Right renal pelvis (tissue), 4 donors: ENCODE measurements at regions not wholly inside any gene's neighbourhood (a gene's known extent, or its start where the extent isn't known, plus 50 kb on each side); places are given as distances from the start of the nearest gene placed in this dataset.

ENCODE experiments used
- DNase-seq, 4 donors: peaks; one replicate each; pipeline ENCODE4 v3.0.0-alpha.2; 2013; ENCODE audit warnings: low read depth in 4 of 4, low spot score in 3 of 4, missing footprints in 1 of 4

DNA sequence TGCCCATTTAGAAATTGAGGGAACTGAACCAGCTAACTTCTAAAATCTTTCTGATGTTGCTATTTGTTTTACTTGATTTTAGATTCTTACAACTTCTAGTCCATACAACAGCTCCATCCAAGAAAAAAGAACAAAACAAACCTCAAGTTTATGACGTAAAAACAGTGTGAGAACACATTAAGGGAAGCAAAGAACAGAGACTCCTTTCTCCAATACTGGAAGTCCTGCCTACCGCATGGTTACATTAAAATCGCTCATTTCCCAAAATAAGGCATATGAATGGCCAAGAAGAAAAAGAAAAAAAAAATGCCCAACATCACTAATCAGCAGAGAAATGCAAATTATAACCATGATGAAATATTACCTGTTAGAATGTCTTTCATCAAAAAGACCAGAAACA, 110.0 kb downstream of the TRIB2 start:
- no peak for DNase-seq

DNA sequence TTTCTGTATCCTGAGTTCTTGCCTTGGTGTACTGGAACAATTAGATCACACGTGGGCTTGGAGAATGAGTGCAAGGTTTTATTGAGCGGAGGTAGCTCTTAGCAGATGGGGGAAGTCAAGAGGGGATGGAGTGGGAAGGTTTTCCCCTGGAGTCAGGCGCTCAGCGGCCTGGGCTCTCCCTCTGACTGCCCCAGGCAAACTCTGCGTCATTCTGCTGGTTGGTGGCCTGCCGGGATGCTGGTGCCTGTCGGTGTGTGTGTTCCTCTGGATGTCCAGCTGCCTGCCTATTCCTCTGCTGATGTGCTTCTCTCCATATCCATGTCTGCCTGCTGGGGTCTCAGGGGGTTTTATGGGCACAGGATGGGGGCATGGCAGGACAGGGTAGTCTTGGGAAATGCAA, 111.0 kb downstream of the TRIB2 start:
- DNase-seq = no peak

DNA sequence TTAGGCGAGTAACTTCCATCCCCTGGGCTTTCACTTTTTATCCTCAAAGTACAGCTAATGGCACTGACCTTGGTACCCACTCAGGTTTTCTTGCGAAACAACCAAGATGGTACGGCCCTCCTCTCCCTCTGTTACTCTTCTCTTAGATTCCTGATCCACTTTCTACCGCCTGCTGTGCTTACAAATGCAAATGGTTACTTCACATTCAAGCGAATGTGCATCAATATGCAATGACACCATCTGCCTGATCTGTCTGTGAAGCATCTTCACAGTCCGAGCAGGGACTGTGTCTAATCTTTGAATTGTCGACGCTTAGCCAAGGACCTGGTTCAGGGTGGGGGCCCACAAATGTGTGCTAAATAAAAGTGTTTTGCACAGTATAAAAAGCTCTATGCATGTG, 112.2 kb downstream of the TRIB2 start:
- DNase-seq = no peak

- no peak for DNase-seq
Measured at GRCh38 chr2:12831016-12831415, 114.3 kb downstream of the TRIB2 start.

GRCh38 chr2:12834239-12834638, 117.5 kb downstream of the TRIB2 start:
- no peak for DNase-seq

- no peak for DNase-seq
Measured at GRCh38 chr2:12835733-12836132, 119.0 kb downstream of the TRIB2 start.

DNA sequence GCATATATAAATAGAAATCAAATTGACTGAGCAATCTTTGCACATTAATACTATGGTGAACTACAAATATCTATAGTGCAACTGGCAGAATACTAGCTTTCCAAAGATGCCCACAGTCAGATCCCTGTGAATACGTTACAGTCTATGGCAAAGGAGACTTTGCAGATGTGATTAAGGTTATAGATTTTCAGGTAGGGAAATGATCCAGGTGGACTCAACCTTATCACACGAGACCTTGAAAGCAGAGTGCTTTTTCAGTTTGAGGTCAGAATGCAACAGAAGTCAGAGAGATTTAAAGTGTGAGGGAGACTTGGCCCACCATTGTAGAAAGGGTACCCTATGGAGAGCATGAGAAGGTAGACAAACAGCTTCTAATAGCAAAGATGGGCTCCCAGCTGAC, 122.6 kb downstream of the TRIB2 start:
- DNase-seq = no peak

DNA sequence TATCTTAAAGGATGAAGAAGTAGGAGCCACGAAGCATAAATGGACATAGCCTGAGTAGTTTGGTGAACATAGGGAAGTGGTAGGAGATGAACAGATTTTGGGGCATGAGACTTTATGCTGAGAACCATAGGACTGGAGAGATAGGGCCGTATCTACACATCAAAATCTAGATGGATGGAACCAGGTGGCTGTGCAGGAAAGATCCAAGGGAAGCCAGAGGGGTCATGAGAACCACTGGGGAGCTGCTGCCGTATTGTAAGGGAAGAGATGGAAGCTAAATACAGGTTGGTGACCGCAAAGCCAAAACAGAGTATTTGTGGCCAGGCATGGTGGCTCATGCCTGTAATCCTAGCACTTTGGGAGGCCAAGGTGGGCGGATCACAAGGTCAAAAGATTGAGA, 124.3 kb downstream of the TRIB2 start:
- no peak for DNase-seq

GRCh38 chr2:12842917-12843316, 126.2 kb downstream of the TRIB2 start:
- no peak for DNase-seq

DNA sequence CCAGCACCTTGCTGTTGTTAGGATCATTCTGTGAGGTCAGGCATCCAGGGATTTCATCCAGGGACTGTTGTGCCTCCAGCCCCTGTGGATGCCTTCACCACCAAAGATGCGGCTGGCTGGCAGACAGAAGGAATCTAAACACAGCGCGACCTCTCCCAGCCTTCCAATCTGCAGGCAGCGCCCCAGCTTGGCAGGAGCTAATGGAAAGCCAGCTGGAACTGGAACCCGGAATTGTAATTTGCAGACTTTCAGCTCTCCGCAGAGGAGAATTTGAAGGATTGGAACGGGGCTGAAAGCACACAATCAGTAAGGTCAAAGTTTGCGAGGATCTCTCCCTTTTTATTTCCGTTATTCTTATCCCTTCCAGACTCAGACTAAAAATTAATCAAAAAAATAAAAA, 127.8 kb downstream of the TRIB2 start:
- no peak for DNase-seq

GRCh38 chr2:12847694-12848575, 131.2 kb downstream of the TRIB2 start:
- DNase-seq = no peak

DNA sequence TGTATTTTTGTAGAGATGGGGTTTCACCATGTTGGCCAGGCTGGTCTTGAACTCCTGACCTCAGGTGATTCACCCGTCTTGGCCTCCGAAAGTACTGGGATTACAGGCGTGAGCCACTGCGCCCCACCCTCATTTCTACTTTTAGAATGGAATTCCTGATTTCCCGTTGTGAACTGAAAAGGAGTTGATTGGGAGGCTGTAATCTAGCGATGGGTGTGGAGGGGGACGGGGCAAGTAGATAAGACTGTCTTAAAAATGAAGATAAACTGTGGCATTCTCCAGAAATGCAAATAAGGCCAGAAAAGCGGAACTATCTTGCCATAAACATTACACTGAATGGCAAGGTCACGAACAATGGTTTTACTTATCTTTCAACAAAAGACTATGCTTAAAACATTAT, 135.4 kb downstream of the TRIB2 start:
- DNase-seq = no peak

DNA sequence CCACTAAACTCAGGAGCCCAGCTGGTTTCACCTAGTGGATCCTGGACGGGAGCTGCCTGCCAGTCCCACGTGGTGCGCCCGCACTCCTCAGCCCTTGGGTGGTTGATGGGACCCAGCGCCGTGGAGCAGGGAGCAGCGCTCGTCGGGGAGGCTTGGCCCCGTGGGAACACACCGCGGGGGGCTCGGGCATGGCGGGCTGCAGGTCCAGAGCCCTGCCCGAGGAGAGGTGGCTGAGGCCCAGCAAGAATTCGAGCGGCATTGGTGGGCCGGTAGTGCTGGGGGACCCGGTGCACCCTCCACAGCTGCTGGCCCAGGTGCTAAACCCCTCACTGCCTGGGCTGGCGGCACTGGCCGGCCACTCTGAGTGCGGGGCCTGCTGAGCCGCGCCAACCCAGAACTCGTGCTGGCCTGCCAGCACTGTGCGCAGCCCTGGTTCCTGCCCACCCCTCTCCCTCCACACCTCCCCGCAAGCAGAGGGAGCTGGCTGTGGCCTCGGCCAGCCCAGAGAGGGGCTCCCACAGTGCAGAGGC, 137.3 kb downstream of the TRIB2 start:
- no peak for DNase-seq

GRCh38 chr2:12855508-12855907, 138.8 kb downstream of the TRIB2 start:
- DNase-seq = no peak

DNA sequence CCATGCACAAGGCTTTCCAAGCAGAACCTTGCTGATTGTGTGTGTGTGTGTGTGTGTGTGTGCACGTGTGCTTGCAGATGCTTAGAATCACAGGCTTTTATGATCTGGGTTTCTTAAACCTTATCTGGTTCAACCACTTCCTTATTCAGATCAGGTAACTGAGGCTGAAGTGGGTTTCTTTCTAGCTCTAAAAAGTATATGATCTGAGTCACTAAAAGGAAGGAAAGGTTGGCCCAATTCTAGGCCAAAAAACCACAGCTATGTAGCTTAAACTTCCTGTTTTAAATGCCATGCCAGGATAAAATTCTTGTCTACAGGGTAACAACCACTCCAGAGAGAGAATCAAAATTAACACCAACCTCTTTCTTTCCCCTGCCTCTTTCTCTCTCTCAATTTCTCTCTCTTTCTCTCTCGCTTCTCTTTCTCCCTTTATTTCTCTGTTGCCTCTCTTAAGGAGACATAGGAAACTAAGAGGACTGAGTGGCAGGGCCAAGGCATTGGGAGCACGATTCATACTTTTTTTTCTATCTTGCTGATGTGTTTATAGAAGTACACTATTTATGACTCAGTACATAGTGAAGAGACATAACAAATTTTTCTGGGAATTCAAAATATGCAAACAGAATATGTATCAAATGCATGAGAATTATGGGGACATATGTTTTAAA, 140.3 kb downstream of the TRIB2 start:
- no peak for DNase-seq

DNA sequence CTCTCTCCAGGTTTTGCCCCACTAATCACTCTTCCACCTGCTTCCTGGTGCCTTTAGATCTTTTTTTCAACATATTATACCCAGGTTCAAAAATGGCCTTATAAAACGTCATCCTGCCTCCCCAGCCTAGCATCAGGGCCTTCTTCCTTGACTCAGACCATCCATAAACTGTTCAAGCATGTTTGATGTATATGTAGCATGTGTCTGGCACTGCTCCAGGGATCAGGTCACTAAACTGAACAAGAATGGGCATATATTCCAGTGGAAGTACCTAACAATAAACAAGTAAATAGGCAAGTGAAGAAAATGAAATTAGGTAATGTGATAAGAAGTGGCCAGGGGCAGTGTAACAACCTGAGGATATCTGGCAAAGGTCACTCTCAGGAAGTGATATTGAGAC, 141.2 kb downstream of the TRIB2 start:
- no peak for DNase-seq

DNA sequence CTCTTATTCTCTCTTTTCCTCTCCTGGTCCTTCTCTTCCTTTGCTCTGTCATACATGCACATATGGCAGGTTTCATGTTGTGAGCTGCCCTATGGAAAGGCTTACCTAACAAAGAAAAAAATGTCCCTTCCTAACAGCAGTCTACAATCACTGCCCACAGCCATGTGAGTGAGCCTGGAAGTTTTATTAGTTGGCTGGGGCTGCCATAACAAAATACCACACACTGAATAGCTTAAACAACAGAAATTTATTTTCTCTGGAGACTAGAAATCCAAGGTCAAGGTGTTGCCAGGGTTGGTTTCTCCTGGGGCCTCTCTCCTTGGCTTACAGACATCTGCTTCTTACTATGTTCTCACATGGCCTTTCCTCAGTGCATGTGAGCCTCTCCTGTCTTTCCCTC, 142.1 kb downstream of the TRIB2 start:
- no peak for DNase-seq

- no peak for DNase-seq
Measured at GRCh38 chr2:12861344-12861930, 144.7 kb downstream of the TRIB2 start.

- no peak for DNase-seq
Measured at GRCh38 chr2:12862541-12862940, 145.8 kb downstream of the TRIB2 start.

DNA sequence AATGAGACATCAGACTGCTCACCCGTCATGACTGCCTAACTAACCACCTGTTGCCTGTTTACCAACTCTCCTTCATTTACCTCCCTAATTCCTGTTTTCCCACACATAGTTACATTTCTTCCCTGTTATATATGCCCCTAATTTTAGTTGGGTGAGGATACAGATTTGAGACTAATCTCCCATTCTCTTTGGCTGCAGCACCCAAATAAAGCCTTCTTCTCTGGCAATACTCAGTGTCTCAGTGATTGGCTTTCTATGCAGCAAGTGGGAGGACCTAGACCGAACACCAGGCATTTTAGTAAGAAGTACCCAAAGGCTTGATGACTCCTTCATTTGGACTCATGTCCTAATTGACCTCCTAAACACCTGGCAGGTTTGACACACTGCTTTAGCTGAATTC, 147.2 kb downstream of the TRIB2 start:
- DNase-seq = no peak

DNA sequence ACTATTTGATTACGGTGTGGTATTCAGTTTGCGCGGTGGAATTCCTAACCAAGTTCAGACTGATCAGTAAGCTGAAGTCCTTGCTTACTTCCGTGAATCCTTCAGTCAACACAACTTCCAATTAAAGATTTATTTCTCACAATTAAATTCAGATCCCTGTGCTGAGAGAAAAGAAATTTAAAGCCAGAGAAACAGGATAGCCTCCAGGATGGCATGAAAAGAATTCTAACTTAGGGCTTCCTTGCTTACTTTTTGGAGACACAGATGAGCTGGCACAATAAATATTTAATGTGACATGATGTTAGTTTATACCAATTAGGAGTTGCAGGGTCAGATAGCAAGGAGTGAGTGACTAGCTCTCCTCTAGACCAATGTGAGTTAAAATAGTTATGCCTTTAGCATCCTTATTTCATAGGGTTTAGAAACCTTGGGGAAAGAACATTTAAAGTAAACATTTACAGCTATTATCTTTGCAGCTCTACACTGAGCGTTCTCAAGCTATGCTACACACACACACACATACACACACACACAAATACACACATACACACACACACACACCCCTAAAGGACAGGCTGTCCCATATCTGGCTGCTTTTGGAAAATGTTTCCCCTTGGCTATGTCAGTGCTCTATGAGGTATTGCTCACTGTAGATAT, 151.0 kb downstream of the TRIB2 start:
- DNase-seq = no peak
